ENCODE measurements at regions not wholly inside any gene's neighbourhood (a gene's known extent, or its start where the extent isn't known, plus 50 kb on each side); places are given as distances from the start of the nearest gene placed in this dataset.

GRCh38 chr18:71939483-71939882 lies 604.7 kb downstream of the CBLN2 start:
- no peaks in the 10 kb centered on the region for H3K36me3 ChIP-seq
- no peak for TF ChIP-seq CTCF (IDR thresholded peaks at IDR 0.05)
- TF ChIP-seq EP300 (IDR thresholded peaks at IDR 0.05): no peak
- no peak for TF ChIP-seq POLR2A (IDR thresholded peaks at IDR 0.05)

GRCh38 chr18:71936744-71937143 lies 607.4 kb downstream of the CBLN2 start:
- WGBS, 2 donors: 66 to 71% methylated on average over 2 of the region's 2 CpGs
- TF ChIP-seq POLR2A (IDR thresholded peaks at IDR 0.05): no peak
- TF ChIP-seq CTCF (IDR thresholded peaks at IDR 0.05): no peak
- no peaks in the 10 kb centered on the region for H3K36me3 ChIP-seq

More at GRCh38 chr18:71939483-71939882, 604.7 kb downstream of the CBLN2 start:
- Histone ChIP-seq H3K9me3 (no peaks in the 10 kb centered on the region), H3K4me3 (no peak overlapping the region), H3K4me1 (no peaks in the 10 kb centered on the region), H3K27me3 (no peaks in the 10 kb centered on the region), H3K27ac (no peak overlapping the region)
- no peak for DNase-seq (ENCODE audit: low spot score in 2 of 2)

GRCh38 chr18:71919211-71919610 lies 624.9 kb downstream of the CBLN2 start:
- no peak for DNase-seq (ENCODE audit: low spot score in 2 of 2)
- WGBS, 2 donors: 84 to 96% methylated on average over 2 to 3 of the region's 3 CpGs
- Histone ChIP-seq H3K36me3 (no peaks in the 10 kb centered on the region), H3K4me1 (no peaks in the 10 kb centered on the region), H3K9me3 (peaks cover 0 to 18% (median 3%) of the 10 kb centered on the region in 4 donors), H3K27ac (no peak overlapping the region), H3K4me3 (no peak overlapping the region), H3K27me3 (no peaks in the 10 kb centered on the region)
- TF ChIP-seq POLR2A (IDR thresholded peaks at IDR 0.05) (no peak), EP300 (IDR thresholded peaks at IDR 0.05) (no peak), CTCF (IDR thresholded peaks at IDR 0.05) (no peak)

More at GRCh38 chr18:71936744-71937143, 607.4 kb downstream of the CBLN2 start:
- no peak overlapping the region for H3K27ac ChIP-seq
- no peaks in the 10 kb centered on the region for H3K9me3 ChIP-seq
- no peak overlapping the region for H3K4me3 ChIP-seq
- no peaks in the 10 kb centered on the region for H3K27me3 ChIP-seq
- no peak for DNase-seq (ENCODE audit: low spot score in 2 of 2)
- no peaks in the 10 kb centered on the region for H3K4me1 ChIP-seq

- TF ChIP-seq POLR2A (IDR thresholded peaks at IDR 0.05) (no peak), EP300 (IDR thresholded peaks at IDR 0.05) (no peak), CTCF (IDR thresholded peaks at IDR 0.05) (no peak)
- H3K4me1 ChIP-seq: no peaks in the 10 kb centered on the region
- 74 to 85% methylated on average over 1 of the region's 1 CpG for WGBS, 2 donors
- H3K27ac ChIP-seq: no peak overlapping the region
- H3K9me3 ChIP-seq: no peaks in the 10 kb centered on the region
- H3K4me3 ChIP-seq: no peak overlapping the region
- H3K27me3 ChIP-seq: no peaks in the 10 kb centered on the region
- no peaks in the 10 kb centered on the region for H3K36me3 ChIP-seq
- no peak for DNase-seq (ENCODE audit: low spot score in 2 of 2)
Observed at GRCh38 chr18:71913641-71914040, 630.5 kb downstream of the CBLN2 start.

- Histone ChIP-seq H3K4me3 (no peak overlapping the region), H3K9me3 (no peaks in the 10 kb centered on the region), H3K4me1 (no peaks in the 10 kb centered on the region), H3K36me3 (no peaks in the 10 kb centered on the region), H3K27me3 (no peaks in the 10 kb centered on the region), H3K27ac (no peak overlapping the region)
- 23 to 33% methylated on average over 1 of the region's 1 CpG for WGBS, 2 donors
- DNase-seq (ENCODE audit: low spot score in 2 of 2): no peak
- no peak for TF ChIP-seq EP300 (IDR thresholded peaks at IDR 0.05)
- no peak for TF ChIP-seq POLR2A (IDR thresholded peaks at IDR 0.05)
- TF ChIP-seq CTCF (IDR thresholded peaks at IDR 0.05): no peak
Observed at GRCh38 chr18:71902482-71902881, 641.7 kb downstream of the CBLN2 start.

All from tibial nerve (tissue), 4 donors.